ENCODE measurements at regions not wholly inside any gene's neighbourhood (a gene's known extent, or its start where the extent isn't known, plus 50 kb on each side); places are given as distances from the start of the nearest gene placed in this dataset.

DNA sequence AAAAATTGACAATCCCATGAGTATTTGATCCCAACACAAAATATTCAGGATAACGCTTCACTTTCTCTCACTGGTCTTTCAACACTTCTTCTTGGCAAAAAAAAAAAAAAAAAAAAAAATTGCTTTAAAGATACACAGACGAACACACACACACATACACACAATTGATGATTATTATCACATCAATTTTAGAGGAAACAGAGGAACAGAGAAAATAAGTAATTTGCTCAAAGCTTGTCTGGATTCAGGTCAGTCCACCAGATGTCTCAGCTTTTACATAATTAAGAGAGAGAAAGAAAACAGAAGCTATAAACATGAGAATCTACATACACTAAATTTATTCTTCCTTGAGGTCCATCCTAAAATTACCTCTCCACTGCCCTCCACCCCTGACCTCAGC lies 183.4 kb downstream of the MZT1 start (continued):
- TF ChIP-seq, protein P1, sequence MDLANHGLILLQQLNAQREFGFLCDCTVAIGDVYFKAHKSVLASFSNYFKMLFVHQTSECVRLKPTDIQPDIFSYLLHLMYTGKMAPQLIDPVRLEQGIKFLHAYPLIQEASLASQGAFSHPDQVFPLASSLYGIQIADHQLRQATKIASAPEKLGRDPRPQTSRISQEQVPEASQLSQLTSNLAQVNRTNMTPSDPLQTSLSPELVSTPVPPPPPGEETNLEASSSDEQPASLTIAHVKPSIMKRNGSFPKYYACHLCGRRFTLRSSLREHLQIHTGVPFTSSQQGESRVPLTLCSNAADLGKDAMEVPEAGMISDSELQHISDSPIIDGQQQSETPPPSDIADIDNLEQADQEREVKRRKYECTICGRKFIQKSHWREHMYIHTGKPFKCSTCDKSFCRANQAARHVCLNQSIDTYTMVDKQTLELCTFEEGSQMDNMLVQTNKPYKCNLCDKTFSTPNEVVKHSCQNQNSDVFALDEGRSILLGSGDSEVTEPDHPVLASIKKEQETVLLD (CRISPR knock-in tag; IDR thresholded peaks at IDR 0.05; ENCODE audit: low read depth): no peak
- no peak for TF ChIP-seq ZMYM4 (CRISPR knock-in tag; IDR thresholded peaks at IDR 0.05)
- TF ChIP-seq, protein P2, sequence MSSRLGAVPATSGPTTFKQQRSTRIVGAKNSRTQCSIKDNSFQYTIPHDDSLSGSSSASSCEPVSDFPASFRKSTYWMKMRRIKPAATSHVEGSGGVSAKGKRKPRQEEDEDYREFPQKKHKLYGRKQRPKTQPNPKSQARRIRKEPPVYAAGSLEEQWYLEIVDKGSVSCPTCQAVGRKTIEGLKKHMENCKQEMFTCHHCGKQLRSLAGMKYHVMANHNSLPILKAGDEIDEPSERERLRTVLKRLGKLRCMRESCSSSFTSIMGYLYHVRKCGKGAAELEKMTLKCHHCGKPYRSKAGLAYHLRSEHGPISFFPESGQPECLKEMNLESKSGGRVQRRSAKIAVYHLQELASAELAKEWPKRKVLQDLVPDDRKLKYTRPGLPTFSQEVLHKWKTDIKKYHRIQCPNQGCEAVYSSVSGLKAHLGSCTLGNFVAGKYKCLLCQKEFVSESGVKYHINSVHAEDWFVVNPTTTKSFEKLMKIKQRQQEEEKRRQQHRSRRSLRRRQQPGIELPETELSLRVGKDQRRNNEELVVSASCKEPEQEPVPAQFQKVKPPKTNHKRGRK (CRISPR knock-in tag; IDR thresholded peaks at IDR 0.05): no peak
- no peak for TF ChIP-seq GATAD2A (CRISPR knock-in tag; IDR thresholded peaks at IDR 0.05)
- TF ChIP-seq, protein P3, sequence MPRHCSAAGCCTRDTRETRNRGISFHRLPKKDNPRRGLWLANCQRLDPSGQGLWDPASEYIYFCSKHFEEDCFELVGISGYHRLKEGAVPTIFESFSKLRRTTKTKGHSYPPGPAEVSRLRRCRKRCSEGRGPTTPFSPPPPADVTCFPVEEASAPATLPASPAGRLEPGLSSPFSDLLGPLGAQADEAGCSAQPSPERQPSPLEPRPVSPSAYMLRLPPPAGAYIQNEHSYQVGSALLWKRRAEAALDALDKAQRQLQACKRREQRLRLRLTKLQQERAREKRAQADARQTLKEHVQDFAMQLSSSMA (CRISPR knock-in tag; IDR thresholded peaks at IDR 0.05): no peak
- no peak for TF ChIP-seq ZNF839 (CRISPR knock-in tag; IDR thresholded peaks at IDR 0.05; ENCODE audit: borderline replicate concordance)
- TF ChIP-seq FOSL2 (CRISPR knock-in tag; IDR thresholded peaks at IDR 0.05): no peak
- no peak for TF ChIP-seq GFI1 (CRISPR knock-in tag; IDR thresholded peaks at IDR 0.05; ENCODE audit: borderline replicate concordance)
- no peak for TF ChIP-seq ZNF224 (CRISPR knock-in tag; IDR thresholded peaks at IDR 0.05)
- no peak for TF ChIP-seq PHB2 (IDR thresholded peaks at IDR 0.05; ENCODE audit: partially characterized antibody)
- TF ChIP-seq ZBTB8A (CRISPR knock-in tag; IDR thresholded peaks at IDR 0.05; ENCODE audit: borderline replicate concordance, low read depth): no peak

DNA sequence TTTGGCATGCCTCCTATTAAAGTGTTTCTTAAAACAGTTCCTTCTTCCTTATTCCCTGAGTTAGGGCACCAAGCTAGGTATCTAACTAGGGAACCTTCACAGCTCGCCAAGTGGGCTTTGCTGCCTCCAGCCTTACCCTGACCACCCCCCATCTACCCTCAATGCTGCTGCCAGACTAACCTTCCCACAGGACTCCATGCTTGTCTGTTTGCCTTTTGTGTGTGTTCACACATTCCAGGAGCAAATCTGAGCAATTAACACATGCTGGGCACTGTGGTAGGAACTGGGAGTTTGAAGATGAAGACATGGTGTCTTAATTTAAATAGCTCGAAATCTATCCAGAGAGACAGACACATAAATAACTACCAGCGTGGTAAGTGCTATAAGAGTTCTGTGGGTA lies 185.2 kb downstream of the MZT1 start:
- H3K9ac ChIP-seq (ENCODE audit: insufficient read depth, low read depth, low read length): no peak overlapping the region
- ATAC-seq (no peak), DNase-seq (ENCODE audit: low spot score) (no peak), FAIRE-seq (no peak)
- no peak overlapping the region for H3K4me3 ChIP-seq (replicated peaks in 1 of 3; ENCODE audit: insufficient read depth in 1 of 3, low read depth in 2 of 3, low read length in 3 of 3)
- H2AFZ ChIP-seq (ENCODE audit: low read length): no peak overlapping the region
- ChIA-PET POLR2A (no interaction called here), CTCF (ENCODE audit: low intra/inter-chr PET ratio, low total read pairs) (no interaction called here)
- no peaks in the 10 kb centered on the region for H4K20me1 ChIP-seq (ENCODE audit: insufficient read depth, low read length)
- intact Hi-C loops (cut with micrococcal nuclease; ENCODE audit: unreplicated experiment): loop anchor here (10.0 kb wide), 1 partner anchor 147 kb away; no protein-coding TSS in a partner anchor
- WGBS (ENCODE audit: low lambda C conversion rate): 99% methylated on average over 3 of the region's 3 CpGs
- peaks cover 67% of the 10 kb centered on the region for H3K4me1 ChIP-seq (ENCODE audit: insufficient read depth, low read length)
- BruUV-seq (replicated peaks): no TSS peak
- H3K27ac ChIP-seq (ENCODE audit: extremely low read length, insufficient read depth, low read length): no peak overlapping the region
- in situ Hi-C loops (cut with HindIII; ENCODE audit: extremely low pct_ligation_motif_present, low pct_unique_long_range_greater_than_20kb): no loop called here
- H3K9me3 ChIP-seq (ENCODE audit: low read length): no peaks in the 10 kb centered on the region
- H3K27me3 ChIP-seq (ENCODE audit: control insufficient read depth in 1 of 2, insufficient read depth in 2 of 2, low read length in 2 of 2): no peaks in the 10 kb centered on the region
- no peaks in the 10 kb centered on the region for H3K36me3 ChIP-seq (replicated peaks in 1 of 2; ENCODE audit: control insufficient read depth in 1 of 2, insufficient read depth in 2 of 2, low read length in 2 of 2)
- no peak overlapping the region for H3K4me2 ChIP-seq (ENCODE audit: low read depth, low read length)
- H3K79me2 ChIP-seq (ENCODE audit: insufficient read depth, low read length): no peaks in the 10 kb centered on the region
- TF ChIP-seq LCORL (IDR thresholded peaks at IDR 0.05) (no peak), LCORL (CRISPR knock-in tag; IDR thresholded peaks at IDR 0.05) (no peak), CENPX (CRISPR knock-in tag; IDR thresholded peaks at IDR 0.05) (no peak), ZNF136 (CRISPR knock-in tag; IDR thresholded peaks at IDR 0.05; ENCODE audit: low read depth) (no peak), ZNF619 (CRISPR knock-in tag; IDR thresholded peaks at IDR 0.05) (no peak), DR1 (CRISPR knock-in tag; IDR thresholded peaks at IDR 0.05) (no peak)
- TF ChIP-seq, protein P4, sequence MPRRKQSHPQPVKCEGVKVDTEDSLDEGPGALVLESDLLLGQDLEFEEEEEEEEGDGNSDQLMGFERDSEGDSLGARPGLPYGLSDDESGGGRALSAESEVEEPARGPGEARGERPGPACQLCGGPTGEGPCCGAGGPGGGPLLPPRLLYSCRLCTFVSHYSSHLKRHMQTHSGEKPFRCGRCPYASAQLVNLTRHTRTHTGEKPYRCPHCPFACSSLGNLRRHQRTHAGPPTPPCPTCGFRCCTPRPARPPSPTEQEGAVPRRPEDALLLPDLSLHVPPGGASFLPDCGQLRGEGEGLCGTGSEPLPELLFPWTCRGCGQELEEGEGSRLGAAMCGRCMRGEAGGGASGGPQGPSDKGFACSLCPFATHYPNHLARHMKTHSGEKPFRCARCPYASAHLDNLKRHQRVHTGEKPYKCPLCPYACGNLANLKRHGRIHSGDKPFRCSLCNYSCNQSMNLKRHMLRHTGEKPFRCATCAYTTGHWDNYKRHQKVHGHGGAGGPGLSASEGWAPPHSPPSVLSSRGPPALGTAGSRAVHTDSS (CRISPR knock-in tag; conservative IDR thresholded peaks at IDR 0.05): no peak
- TF ChIP-seq, protein P1 (CRISPR knock-in tag; IDR thresholded peaks at IDR 0.05; ENCODE audit: low read depth): no peak
- TF ChIP-seq, protein P5, sequence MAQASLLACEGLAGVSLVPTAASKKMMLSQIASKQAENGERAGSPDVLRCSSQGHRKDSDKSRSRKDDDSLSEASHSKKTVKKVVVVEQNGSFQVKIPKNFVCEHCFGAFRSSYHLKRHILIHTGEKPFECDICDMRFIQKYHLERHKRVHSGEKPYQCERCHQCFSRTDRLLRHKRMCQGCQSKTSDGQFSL (CRISPR knock-in tag; IDR thresholded peaks at IDR 0.05): no peak
